Midbrain (tissue), 1 donor: ENCODE measurements at regions not wholly inside any gene's neighbourhood (a gene's known extent, or its start where the extent isn't known, plus 50 kb on each side); places are given as distances from the start of the nearest gene placed in this dataset.
A peak's percentile ranks its signal among the peaks of the same experiment; 100 is the strongest.
"Not testable (repeated sequence)": the region's sequence is repeated elsewhere in the genome, so short reads cannot be mapped to it uniquely, and the experiment has no call there.

Source experiments
- DNase-seq: peaks from one replicate; lab custom pipeline; 2025; lab: John Stamatoyannopoulos, UW

DNA sequence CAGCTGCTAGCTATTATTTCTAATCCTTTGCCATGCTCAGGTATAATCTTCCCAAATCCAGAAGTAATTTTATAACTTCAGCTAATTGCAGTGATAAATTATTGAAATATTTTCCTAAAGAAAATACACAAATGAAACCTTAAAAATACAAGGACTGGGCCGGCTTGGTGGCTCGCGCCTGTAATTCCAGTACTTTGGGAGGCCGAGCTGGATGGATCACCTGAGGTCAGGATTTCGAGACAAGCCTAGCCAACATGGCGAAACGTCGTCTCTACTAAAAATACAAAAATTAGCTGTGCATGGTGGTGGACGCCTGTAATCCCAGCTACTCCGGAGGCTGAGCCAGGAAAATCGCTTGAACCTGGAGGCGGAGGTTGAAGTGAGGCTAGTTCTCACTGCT is 609.2 kb upstream of the POTED start:
- not testable (repeated sequence) for DNase-seq

DNA sequence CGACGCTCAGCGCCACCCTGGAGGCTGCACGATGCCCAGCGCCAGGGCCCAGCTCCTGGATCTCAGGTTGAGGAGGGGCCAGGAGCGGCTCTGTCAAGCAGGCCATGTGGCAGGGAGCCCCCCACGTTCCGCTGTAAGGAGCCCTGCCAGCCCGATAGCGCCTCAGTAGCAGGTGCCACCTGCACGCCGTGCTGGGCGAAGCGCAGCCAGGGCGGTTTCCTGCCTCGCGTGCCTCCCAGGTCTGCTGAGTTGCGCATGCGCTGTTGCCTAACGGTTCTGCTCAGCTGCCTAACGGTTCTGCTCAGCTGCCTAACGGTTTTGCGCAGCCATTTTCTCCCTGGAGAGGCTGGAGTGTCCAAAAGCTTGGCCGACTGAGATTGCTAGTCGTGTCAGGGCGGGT is 571.9 kb upstream of the POTED start:
- not testable (repeated sequence) for DNase-seq

DNA sequence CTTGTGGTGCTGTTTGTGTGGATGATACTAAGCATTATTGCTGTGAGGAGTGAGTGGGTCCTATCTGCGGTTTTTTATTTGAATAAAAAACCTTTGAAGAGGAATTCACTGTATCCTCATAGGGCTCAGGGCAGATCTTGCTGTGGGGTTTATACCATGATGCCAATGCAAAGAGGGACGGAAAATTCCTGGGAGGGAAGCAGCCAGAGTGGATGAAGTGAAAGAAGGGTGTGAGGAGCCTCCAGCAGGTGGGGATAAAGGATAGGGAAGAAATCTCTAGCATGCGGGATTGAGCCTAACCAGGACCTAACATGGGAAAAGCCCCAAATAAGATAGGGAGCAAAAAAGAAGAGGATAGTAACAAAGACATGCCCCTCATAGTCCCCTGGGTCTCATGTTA is 556.8 kb upstream of the POTED start:
- peak; percentile 0 for DNase-seq
